ENCODE measurements at regions not wholly inside any gene's neighbourhood (a gene's known extent, or its start where the extent isn't known, plus 50 kb on each side); places are given as distances from the start of the nearest gene placed in this dataset.
A peak's percentile ranks its signal among the peaks of the same experiment; 100 is the strongest.

GRCh38 chr5:15206133-15206532 is 293.8 kb upstream of the FBXL7 start:
- DNase-seq (ENCODE audit: low read depth): no peak

GRCh38 chr5:15203376-15203775 is 296.6 kb upstream of the FBXL7 start:
- DNase-seq (ENCODE audit: low read depth): peak; percentile 55

- peak; percentile 5 for DNase-seq (ENCODE audit: low read depth)
Observed at GRCh38 chr5:15191012-15191411, 309.0 kb upstream of the FBXL7 start.

GRCh38 chr5:15183520-15183919 is 311.9 kb upstream of the ANKH start:
- DNase-seq (ENCODE audit: low read depth): peak; percentile 10

- no peak for DNase-seq (ENCODE audit: low read depth)
Observed at GRCh38 chr5:15170173-15170572, 298.6 kb upstream of the ANKH start.

GRCh38 chr5:15168358-15168757 is 296.8 kb upstream of the ANKH start:
- no peak for DNase-seq (ENCODE audit: low read depth)

GRCh38 chr5:15160091-15160490 is 288.5 kb upstream of the ANKH start:
- DNase-seq (ENCODE audit: low read depth): no peak

GRCh38 chr5:15159606-15160005 is 288.0 kb upstream of the ANKH start:
- DNase-seq (ENCODE audit: low read depth): no peak

GRCh38 chr5:15142458-15142857 is 270.9 kb upstream of the ANKH start:
- DNase-seq (ENCODE audit: low read depth): no peak

GRCh38 chr5:15137414-15137813 is 265.8 kb upstream of the ANKH start:
- DNase-seq (ENCODE audit: low read depth): no peak

- DNase-seq (ENCODE audit: low read depth): no peak
Observed at GRCh38 chr5:15135661-15136060, 264.1 kb upstream of the ANKH start.

GRCh38 chr5:15133456-15133965 is 261.9 kb upstream of the ANKH start:
- no peak for DNase-seq (ENCODE audit: low read depth)

- DNase-seq (ENCODE audit: low read depth): no peak
Observed at GRCh38 chr5:15132816-15133405, 261.3 kb upstream of the ANKH start.

GRCh38 chr5:15131909-15132308 is 260.3 kb upstream of the ANKH start:
- DNase-seq (ENCODE audit: low read depth): no peak

- no peak for DNase-seq (ENCODE audit: low read depth)
Observed at GRCh38 chr5:15124871-15125568, 253.4 kb upstream of the ANKH start.

- no peak for DNase-seq (ENCODE audit: low read depth)
Observed at GRCh38 chr5:15124461-15124860, 252.9 kb upstream of the ANKH start.

- DNase-seq (ENCODE audit: low read depth): peak; percentile 19
Observed at GRCh38 chr5:15117688-15118087, 246.1 kb upstream of the ANKH start.

- DNase-seq (ENCODE audit: low read depth): peak; percentile 48
Observed at GRCh38 chr5:15116996-15117395, 245.4 kb upstream of the ANKH start.

GRCh38 chr5:15106530-15107283 is 235.1 kb upstream of the ANKH start:
- DNase-seq (ENCODE audit: low read depth): no peak

- peak; percentile 63 for DNase-seq (ENCODE audit: low read depth)
Observed at GRCh38 chr5:15105799-15106393, 234.3 kb upstream of the ANKH start.

- no peak for DNase-seq (ENCODE audit: low read depth)
Observed at GRCh38 chr5:15103864-15104263, 232.3 kb upstream of the ANKH start.

- DNase-seq (ENCODE audit: low read depth): no peak
Observed at GRCh38 chr5:15103130-15103529, 231.6 kb upstream of the ANKH start.

- no peak for DNase-seq (ENCODE audit: low read depth)
Observed at GRCh38 chr5:15097552-15097951, 226.0 kb upstream of the ANKH start.
